ENCODE measurements at regions not wholly inside any gene's neighbourhood (a gene's known extent, or its start where the extent isn't known, plus 50 kb on each side); places are given as distances from the start of the nearest gene placed in this dataset.

DNA sequence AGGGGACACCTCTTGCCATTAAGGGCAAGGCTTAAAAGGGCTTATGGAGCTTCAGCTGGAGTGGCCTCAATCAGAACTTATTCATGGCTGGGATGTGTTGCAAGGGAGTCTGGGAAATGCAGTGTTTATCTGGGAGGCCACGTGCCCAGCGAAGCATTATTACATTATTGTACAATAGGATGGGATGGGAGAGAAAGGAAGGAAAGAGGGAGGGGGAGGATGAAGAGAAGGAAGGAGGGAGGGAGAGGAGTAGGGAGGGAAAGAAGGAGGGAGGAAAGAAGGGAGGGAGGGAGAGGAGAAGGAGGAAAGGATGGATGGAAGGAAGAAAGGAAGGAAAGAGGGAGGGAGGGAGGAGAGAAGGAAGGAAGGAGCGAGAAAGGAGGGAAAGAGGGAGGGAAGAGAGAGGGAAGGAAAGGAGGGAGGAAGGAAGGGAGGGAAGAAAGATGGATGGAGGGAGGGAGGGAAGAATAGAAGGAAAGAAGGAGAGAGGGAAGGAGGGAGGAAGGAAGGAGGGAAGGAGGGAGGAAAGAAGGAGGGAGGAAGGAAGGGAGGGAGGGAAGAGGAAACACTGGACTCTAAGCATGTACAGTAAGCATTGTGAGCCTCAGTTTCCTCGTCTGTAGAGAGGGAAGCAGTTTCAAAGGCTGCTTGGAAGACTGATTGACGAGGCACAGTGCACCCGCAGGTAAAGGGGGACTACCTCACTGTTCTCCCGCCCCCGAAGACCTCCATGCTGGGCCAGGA, 62.2 kb downstream of the MYEOV start:
- Histone ChIP-seq H3K27ac (ENCODE audit: low read depth, low read length) (no peak overlapping the region), H3K27me3 (ENCODE audit: control insufficient read depth in 5 of 5, insufficient read depth in 4 of 5, low read length in 5 of 5) (no peaks in the 10 kb centered on the region), H3K36me3 (ENCODE audit: control insufficient read depth in 5 of 5, insufficient read depth in 5 of 5, low read length in 5 of 5) (no peaks in the 10 kb centered on the region), H3K9ac (ENCODE audit: low read length in 5 of 5) (no peak overlapping the region), H3K9me3 (ENCODE audit: control insufficient read depth in 5 of 5, low read length in 5 of 5) (peaks cover 0 to 11% (median 6%) of the 10 kb centered on the region in 5 donors), H3K4me3 (ENCODE audit: low read depth in 1 of 5, low read length in 5 of 5) (no peak overlapping the region), H3K4me1 (ENCODE audit: control insufficient read depth in 5 of 5, insufficient read depth in 5 of 5, low read length in 5 of 5) (peaks cover 0 to 31% (median 20%) of the 10 kb centered on the region in 5 donors)

DNA sequence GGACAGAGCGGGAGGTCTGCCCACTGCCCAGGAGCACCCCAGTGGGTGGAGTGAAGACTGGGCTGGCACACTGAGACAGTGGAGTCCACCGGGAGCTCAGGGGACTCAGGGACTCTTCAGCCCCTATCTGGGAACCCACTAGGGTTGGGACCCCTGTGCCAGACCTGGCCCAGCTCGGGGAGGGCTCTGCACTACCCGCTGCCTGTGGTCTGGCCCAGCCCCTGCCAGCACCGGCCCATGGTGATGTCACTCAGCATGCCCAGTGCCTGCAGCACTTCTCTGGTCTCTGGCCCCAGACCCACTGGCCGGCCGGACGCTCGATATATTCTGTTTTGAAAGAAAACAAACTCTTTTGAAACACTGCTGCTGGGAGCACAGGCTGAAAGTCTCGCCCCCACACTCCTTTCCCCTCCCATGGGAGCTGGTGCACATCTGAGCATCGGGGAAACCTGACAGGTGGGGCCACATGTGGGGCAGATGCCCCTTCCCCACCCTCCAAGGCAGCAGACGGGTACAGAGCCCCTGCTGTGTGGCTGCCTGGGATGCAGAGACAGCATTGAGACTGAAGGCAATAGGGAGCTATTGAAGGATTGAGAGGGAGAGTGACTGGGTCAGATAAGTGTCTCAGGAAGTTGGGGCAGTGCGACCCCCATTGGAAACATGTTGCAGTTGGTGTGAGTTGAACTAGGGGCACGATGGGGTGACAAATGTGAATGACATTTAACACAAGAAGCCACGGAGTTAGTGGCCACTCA, 62.9 kb downstream of the MYEOV start:
- H3K27ac ChIP-seq (ENCODE audit: low read depth, low read length), result no peak overlapping the region
- no peaks in the 10 kb centered on the region for H3K27me3 ChIP-seq (ENCODE audit: control insufficient read depth in 5 of 5, insufficient read depth in 4 of 5, low read length in 5 of 5)
- H3K9ac ChIP-seq (ENCODE audit: low read length in 5 of 5), result no peak overlapping the region
- no peaks in the 10 kb centered on the region for H3K36me3 ChIP-seq (ENCODE audit: control insufficient read depth in 5 of 5, insufficient read depth in 5 of 5, low read length in 5 of 5)
- peaks cover 0 to 11% (median 6%) of the 10 kb centered on the region in 5 donors for H3K9me3 ChIP-seq (ENCODE audit: control insufficient read depth in 5 of 5, low read length in 5 of 5)
- no peak overlapping the region for H3K4me3 ChIP-seq (ENCODE audit: low read depth in 1 of 5, low read length in 5 of 5)
- peaks cover 0 to 37% (median 25%) of the 10 kb centered on the region in 5 donors for H3K4me1 ChIP-seq (ENCODE audit: control insufficient read depth in 5 of 5, insufficient read depth in 5 of 5, low read length in 5 of 5)

DNA sequence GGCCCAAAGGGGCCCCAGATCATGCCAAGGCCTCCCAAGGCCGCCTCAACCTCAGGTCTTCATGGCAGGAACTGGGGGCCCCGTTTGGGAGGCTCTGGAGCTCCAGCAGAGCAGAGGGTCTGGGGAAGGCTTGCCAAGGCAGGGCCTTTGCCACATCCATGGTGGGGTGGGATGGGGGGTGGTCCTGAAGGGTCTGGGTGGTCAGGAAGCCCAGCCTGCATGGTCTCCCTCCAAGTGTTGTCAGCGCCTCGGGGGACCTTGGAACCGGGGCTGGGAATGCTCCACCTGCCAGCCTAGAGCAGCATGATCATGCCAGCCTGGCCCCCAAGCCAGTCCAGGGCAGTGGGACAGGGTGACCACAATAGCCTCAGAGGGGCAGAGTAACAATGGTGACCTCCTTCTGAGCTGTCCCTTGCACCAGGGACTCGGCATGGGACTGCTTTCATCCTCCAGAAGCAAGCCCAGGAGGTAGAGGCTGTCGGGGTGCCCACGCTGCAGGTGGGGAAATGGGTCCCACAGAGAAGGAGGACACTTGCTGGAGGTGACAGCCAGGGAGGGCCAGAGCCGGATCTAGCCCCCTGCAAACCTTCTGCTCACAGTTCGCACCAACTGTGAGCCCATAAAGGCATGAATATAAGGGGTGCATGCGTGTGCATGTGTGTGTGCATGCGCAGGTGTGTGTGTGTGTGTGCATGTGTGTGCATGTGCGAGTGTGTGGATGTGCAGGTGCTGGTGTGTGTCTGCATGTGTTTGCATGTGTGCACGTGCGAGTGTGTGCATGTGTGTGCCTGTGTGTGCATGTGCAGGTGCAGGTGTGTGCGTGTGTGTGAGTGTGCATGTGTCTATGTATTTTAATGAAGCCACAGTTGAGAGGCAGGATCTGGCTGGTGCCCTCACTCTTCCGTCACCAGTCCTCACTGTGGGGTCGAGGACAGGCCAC, 63.8 kb downstream of the MYEOV start:
- Histone ChIP-seq H3K27me3 (ENCODE audit: control insufficient read depth in 5 of 5, insufficient read depth in 4 of 5, low read length in 5 of 5) (no peaks in the 10 kb centered on the region), H3K36me3 (ENCODE audit: control insufficient read depth in 5 of 5, insufficient read depth in 5 of 5, low read length in 5 of 5) (no peaks in the 10 kb centered on the region), H3K9me3 (ENCODE audit: control insufficient read depth in 5 of 5, low read length in 5 of 5) (peaks cover 0 to 11% (median 6%) of the 10 kb centered on the region in 5 donors), H3K4me1 (ENCODE audit: control insufficient read depth in 5 of 5, insufficient read depth in 5 of 5, low read length in 5 of 5) (peaks cover 0 to 37% (median 23%) of the 10 kb centered on the region in 5 donors), H3K9ac (ENCODE audit: low read length in 5 of 5) (no peak overlapping the region), H3K4me3 (ENCODE audit: low read depth in 1 of 5, low read length in 5 of 5) (no peak overlapping the region), H3K27ac (ENCODE audit: low read depth, low read length) (no peak overlapping the region)

DNA sequence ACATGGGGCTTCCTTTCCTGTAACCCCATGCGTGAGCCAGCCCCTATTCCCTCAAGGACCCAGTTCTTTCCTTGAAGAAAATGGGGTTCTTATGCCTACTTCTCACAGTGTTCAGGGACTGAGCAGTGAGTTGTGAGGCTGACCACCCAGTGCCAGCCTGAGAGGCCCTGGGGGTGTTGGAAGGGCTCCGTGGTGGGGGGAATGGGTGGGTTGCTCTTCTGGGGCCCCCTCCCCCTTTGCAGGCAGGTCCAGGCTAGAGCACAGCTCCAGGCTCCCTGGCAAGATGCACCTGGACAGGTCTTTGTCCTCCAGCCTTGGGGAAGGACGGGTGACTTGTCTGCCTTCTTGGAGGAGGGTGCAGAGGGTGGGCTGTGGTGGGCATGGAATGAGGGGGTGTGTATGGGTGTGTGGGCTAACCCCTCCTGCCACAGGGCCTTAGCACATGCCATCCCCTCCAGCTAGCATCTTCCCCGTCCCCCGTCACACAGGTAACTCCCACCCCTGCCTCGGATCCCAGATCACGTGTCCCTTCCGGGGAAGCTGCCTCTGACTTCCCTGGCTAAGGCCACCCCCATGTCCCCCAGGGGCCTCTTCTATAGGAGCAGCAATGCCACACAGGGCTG, 64.6 kb downstream of the MYEOV start:
- Histone ChIP-seq H3K4me1 (ENCODE audit: control insufficient read depth in 5 of 5, insufficient read depth in 5 of 5, low read length in 5 of 5) (peaks cover 0 to 37% (median 21%) of the 10 kb centered on the region in 5 donors), H3K4me3 (ENCODE audit: low read depth in 1 of 5, low read length in 5 of 5) (no peak overlapping the region), H3K27me3 (ENCODE audit: control insufficient read depth in 5 of 5, insufficient read depth in 4 of 5, low read length in 5 of 5) (no peaks in the 10 kb centered on the region), H3K27ac (ENCODE audit: low read depth, low read length) (no peak overlapping the region), H3K9ac (ENCODE audit: low read length in 5 of 5) (no peak overlapping the region), H3K9me3 (ENCODE audit: control insufficient read depth in 5 of 5, low read length in 5 of 5) (peaks cover 0 to 11% (median 6%) of the 10 kb centered on the region in 5 donors), H3K36me3 (ENCODE audit: control insufficient read depth in 5 of 5, insufficient read depth in 5 of 5, low read length in 5 of 5) (no peaks in the 10 kb centered on the region)

DNA sequence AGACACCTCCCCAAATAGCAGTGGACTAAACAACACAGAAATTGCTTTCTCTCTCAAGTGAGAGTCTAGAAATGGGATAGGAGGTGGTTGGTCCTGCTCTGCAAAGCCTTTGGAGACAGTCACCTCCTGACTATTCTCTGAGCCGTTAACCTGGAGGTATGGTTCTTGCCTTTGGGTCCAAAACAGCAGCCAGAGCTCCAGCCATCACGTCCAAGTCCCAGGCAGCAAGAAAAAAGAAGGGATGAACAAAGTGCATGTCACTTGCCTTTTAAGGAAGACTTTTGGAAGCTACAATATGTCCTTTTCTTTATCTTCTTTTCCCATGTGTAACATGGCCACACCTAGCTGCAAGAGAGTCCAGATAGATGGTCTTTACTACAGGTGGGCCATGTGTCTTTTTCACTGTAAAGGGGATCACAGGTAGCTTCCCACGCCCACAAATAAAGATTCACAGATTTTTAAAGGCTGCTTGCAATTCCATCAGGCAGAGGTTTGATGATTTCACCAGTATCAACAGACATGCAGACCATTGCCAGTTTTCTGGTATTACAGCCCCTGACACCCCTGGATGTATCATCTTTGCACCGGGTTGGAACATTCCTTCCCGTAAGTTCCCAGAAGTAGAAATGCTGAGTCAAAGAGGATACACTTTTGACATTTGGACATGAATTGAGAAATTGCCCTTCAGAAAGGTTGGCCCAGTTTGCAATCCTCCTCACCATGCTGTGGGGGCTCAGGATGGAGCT, 66.0 kb downstream of the MYEOV start:
- H3K27ac ChIP-seq (ENCODE audit: low read depth, low read length), result peak overlapping the region; percentile 51

DNA sequence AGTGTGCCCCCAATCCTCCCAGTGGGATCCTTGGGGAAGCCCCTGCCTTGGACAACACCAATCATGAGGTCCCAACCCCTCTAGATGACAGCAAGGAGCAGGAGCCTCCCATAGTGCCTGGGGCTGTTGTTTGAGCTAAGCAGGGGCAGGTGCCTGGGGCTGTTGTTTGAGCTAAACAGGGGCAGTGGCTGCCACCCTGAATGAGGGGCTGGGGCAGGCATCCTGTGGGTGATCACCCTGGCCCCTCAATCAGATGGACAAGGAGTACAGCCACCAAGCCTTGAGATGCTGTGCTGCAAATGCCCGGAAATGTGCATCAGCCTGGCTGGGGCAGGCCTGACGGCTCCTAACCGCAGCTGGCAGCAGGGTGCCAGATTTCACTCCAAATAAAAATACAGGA, 66.7 kb downstream of the MYEOV start:
- Histone ChIP-seq H3K4me1 (ENCODE audit: control insufficient read depth in 5 of 5, insufficient read depth in 5 of 5, low read length in 5 of 5) (peaks cover 0 to 37% (median 21%) of the 10 kb centered on the region in 5 donors), H3K4me3 (ENCODE audit: low read depth in 1 of 5, low read length in 5 of 5) (no peak overlapping the region), H3K36me3 (ENCODE audit: control insufficient read depth in 5 of 5, insufficient read depth in 5 of 5, low read length in 5 of 5) (no peaks in the 10 kb centered on the region), H3K9me3 (ENCODE audit: control insufficient read depth in 5 of 5, low read length in 5 of 5) (peaks cover 0 to 11% (median 6%) of the 10 kb centered on the region in 5 donors), H3K9ac (ENCODE audit: low read length in 5 of 5) (peak overlapping the region in 1 of 5 donors; percentile 74), H3K27me3 (ENCODE audit: control insufficient read depth in 5 of 5, insufficient read depth in 4 of 5, low read length in 5 of 5) (no peaks in the 10 kb centered on the region), H3K27ac (ENCODE audit: low read depth, low read length) (peak overlapping the region; percentile 51)

More for the DNA sequence above, 66.0 kb downstream of the MYEOV start:
- Histone ChIP-seq H3K9me3 (ENCODE audit: control insufficient read depth in 5 of 5, low read length in 5 of 5) (peaks cover 0 to 11% (median 6%) of the 10 kb centered on the region in 5 donors), H3K9ac (ENCODE audit: low read length in 5 of 5) (peak overlapping the region in 2 of 5 donors; percentile 37 to 44), H3K4me3 (ENCODE audit: low read depth in 1 of 5, low read length in 5 of 5) (no peak overlapping the region), H3K27me3 (ENCODE audit: control insufficient read depth in 5 of 5, insufficient read depth in 4 of 5, low read length in 5 of 5) (no peaks in the 10 kb centered on the region), H3K36me3 (ENCODE audit: control insufficient read depth in 5 of 5, insufficient read depth in 5 of 5, low read length in 5 of 5) (no peaks in the 10 kb centered on the region), H3K4me1 (ENCODE audit: control insufficient read depth in 5 of 5, insufficient read depth in 5 of 5, low read length in 5 of 5) (peaks cover 0 to 37% (median 21%) of the 10 kb centered on the region in 5 donors)

DNA sequence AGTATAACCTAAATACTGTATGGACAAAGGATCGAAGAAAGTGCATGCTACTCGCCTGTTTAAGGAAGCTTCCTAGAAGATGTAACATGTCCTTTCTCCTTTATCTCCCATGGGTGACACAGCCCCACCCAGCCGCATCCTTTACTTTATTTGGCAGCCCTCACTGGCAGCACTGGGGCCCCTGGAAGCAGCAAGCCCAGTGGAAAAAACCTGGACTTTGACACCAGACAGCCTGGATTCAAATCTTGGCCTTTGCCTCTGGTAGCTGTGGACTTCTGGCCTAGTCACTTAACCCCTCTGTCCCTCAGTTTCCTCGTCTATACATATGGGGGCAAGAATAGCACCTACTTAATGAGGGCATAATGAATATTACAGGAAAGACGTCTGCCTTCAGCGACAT, 67.1 kb downstream of the MYEOV start:
- Histone ChIP-seq H3K27ac (ENCODE audit: low read depth, low read length) (peak overlapping the region; percentile 51), H3K9ac (ENCODE audit: low read length in 5 of 5) (peak overlapping the region in 2 of 5 donors; percentile 9 to 74), H3K36me3 (ENCODE audit: control insufficient read depth in 5 of 5, insufficient read depth in 5 of 5, low read length in 5 of 5) (no peaks in the 10 kb centered on the region), H3K27me3 (ENCODE audit: control insufficient read depth in 5 of 5, insufficient read depth in 4 of 5, low read length in 5 of 5) (no peaks in the 10 kb centered on the region), H3K4me1 (ENCODE audit: control insufficient read depth in 5 of 5, insufficient read depth in 5 of 5, low read length in 5 of 5) (peaks cover 0 to 37% (median 21%) of the 10 kb centered on the region in 5 donors), H3K4me3 (ENCODE audit: low read depth in 1 of 5, low read length in 5 of 5) (no peak overlapping the region), H3K9me3 (ENCODE audit: control insufficient read depth in 5 of 5, low read length in 5 of 5) (peaks cover 0 to 11% (median 6%) of the 10 kb centered on the region in 5 donors)

DNA sequence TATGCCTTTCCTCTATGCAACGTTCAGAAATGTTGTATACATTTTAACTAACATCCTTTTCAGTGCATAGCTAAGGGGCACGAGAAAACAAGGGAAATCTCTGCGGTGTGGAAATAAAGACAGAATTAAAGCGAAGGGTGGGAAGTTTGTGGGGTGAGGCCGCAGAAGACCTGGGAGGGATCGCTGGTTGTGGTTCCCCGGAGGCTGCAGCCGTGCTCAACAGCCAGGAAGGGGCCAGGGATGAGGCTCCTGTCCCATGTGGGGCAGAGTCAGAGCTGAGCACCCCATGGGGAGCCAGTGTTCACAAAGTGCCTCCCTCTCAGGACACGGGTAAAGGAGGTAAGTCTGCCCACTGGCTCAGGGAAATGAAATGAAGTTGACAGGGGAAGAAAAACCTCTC, 67.5 kb downstream of the MYEOV start:
- H3K36me3 ChIP-seq (ENCODE audit: control insufficient read depth in 5 of 5, insufficient read depth in 5 of 5, low read length in 5 of 5), result no peaks in the 10 kb centered on the region
- peak overlapping the region in 3 of 5 donors; percentile 9 to 74 (median 9) for H3K9ac ChIP-seq (ENCODE audit: low read length in 5 of 5)

DNA sequence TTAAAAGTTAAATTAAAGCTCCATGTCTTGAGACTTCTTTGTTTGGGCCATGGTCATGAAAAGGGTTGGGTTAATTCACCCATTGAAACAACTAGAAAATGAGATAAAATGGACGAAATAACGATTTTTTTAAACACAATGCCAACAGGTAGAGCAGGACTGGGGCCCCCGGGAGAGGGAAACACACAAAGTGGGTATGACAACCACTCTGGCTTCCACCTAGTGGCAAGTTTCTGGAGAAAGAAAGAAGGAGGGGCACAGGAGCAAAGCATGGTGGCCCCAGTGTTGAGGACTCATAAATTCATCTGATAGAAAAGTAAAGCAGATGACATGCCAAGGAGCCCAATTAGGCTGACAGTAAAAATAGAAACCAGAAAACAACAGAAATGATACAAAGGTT, 68.4 kb downstream of the MYEOV start:
- Histone ChIP-seq H3K36me3 (ENCODE audit: control insufficient read depth in 5 of 5, insufficient read depth in 5 of 5, low read length in 5 of 5) (no peaks in the 10 kb centered on the region), H3K9me3 (ENCODE audit: control insufficient read depth in 5 of 5, low read length in 5 of 5) (peaks cover 0 to 11% (median 6%) of the 10 kb centered on the region in 5 donors), H3K27me3 (ENCODE audit: control insufficient read depth in 5 of 5, insufficient read depth in 4 of 5, low read length in 5 of 5) (no peaks in the 10 kb centered on the region), H3K4me1 (ENCODE audit: control insufficient read depth in 5 of 5, insufficient read depth in 5 of 5, low read length in 5 of 5) (peaks cover 0 to 32% (median 16%) of the 10 kb centered on the region in 5 donors), H3K9ac (ENCODE audit: low read length in 5 of 5) (no peak overlapping the region), H3K27ac (ENCODE audit: low read depth, low read length) (no peak overlapping the region), H3K4me3 (ENCODE audit: low read depth in 1 of 5, low read length in 5 of 5) (no peak overlapping the region)

More for the DNA sequence above, 67.5 kb downstream of the MYEOV start:
- H3K4me3 ChIP-seq (ENCODE audit: low read depth in 1 of 5, low read length in 5 of 5), result no peak overlapping the region
- peaks cover 0 to 37% (median 18%) of the 10 kb centered on the region in 5 donors for H3K4me1 ChIP-seq (ENCODE audit: control insufficient read depth in 5 of 5, insufficient read depth in 5 of 5, low read length in 5 of 5)
- H3K9me3 ChIP-seq (ENCODE audit: control insufficient read depth in 5 of 5, low read length in 5 of 5), result peaks cover 0 to 11% (median 6%) of the 10 kb centered on the region in 5 donors
- no peak overlapping the region for H3K27ac ChIP-seq (ENCODE audit: low read depth, low read length)
- no peaks in the 10 kb centered on the region for H3K27me3 ChIP-seq (ENCODE audit: control insufficient read depth in 5 of 5, insufficient read depth in 4 of 5, low read length in 5 of 5)

Measured in subcutaneous abdominal adipose tissue (tissue), 5 donors.